ENCODE measurements at regions not wholly inside any gene's neighbourhood (a gene's known extent, or its start where the extent isn't known, plus 50 kb on each side); places are given as distances from the start of the nearest gene placed in this dataset.

- DNase-seq (ENCODE audit: low read depth) = no peak
Measured at GRCh38 chr21:15241997-15242736, 177.4 kb upstream of the NRIP1 start.

DNA sequence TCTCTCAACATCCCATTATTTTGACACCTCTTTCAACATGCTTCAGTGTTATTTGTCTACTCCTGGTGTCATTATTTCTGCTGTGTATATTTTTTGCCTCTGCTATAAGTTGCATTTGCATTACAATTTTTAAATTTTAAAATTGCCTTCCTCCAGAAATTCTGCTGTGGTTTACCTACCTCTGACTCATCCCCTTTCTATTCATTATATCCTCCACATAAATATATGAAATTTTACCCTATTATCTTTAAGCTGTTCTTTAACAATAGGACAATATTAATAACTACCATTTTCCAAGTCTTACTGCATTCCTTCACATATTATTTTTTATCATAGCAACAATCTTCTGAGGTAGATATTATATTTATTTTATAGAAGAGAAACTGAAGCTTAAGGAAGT, 178.1 kb upstream of the NRIP1 start:
- no peak for DNase-seq (ENCODE audit: low read depth)

GRCh38 chr21:15243406-15243805, 178.6 kb upstream of the NRIP1 start:
- no peak for DNase-seq (ENCODE audit: low read depth)

DNA sequence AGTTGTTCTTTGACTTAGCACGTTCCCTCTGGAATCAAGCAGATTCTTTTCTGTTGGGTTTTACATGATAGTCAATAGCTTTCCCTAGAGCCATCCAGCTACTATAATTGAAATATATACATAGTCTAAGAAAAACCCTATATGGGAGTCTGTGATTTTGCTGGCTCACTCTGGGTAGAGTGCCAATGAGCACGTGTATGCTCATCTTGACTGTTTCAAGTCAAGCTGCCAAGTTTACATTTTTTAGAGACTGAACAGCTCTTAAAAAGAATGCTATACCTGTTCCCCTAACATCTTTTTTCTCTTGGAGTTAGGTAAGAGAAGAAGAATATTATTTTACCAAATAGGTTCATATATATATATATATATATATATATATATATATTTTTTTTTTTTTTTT, 182.8 kb upstream of the NRIP1 start:
- DNase-seq (ENCODE audit: low read depth) = no peak

DNA sequence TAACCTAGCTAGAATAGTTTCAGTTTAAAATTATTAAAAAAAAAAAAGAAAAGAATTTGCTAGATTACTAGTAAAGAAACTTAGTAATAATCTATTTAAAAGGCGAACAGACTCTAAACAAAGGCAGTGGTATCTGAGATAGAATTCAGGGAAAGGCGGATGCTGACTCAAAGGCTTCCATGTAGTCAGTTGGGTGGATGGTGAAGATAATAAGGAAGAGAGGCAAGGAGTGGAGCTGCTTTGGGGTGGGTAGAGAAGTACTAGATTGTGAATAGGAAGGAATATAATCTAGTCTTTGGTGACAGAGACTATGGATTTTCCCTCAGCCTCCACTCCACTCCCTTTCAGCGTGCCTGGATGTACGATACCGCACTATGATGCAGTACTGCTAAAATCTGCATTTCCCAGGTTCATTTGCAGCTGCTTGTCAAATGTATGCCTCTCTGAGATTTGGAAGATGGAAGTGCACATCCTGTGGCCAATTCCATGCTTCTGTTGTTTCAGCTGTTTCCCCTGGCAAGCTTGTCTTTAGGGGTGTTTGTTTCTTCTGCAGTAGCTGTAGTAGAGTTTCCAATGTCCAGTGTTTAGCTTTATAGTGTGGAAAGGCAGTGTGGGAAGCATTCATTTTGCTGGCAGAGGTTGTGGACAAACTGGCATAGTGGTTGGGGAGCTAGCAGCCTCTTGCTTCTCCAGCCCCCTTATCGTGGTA, 184.6 kb upstream of the NRIP1 start:
- DNase-seq (ENCODE audit: low read depth) = no peak

DNA sequence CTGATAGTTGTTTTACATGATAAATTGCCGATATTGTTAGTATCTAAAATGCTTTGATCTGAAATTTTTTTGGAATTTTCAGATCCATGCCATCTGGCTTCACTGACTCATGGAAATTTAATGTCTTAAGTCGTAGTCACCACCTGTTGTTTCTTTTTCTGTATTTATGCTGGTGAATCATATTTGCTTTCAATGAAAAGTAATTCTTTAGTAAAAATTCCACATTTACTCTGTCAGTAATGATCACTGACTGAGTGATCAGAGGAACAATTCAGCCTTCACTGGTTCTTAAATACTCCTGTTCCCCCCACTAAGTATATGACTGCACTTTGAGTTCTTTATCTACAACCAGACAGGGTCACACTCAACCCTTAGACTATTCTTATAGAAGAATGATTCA, 185.6 kb upstream of the NRIP1 start:
- no peak for DNase-seq (ENCODE audit: low read depth)

DNA sequence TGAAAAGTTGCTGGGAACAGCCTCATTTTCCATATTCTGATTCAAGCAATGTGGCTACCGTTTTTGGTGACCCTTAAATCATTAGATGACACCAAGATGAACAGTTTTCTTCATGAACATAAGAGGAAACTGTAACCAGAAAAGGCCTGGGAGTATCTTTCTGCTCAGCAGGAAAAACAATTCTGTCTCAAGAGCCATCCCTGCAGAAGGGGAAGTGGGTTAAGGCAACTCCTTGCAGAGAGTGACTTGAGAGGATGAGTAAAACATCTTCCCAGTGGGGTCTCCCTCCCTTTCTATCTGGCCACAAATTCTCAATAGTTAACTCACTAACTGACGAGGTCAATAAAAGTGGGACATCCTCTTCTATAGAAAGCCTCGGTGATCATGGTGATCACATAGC, 187.6 kb upstream of the NRIP1 start:
- no peak for DNase-seq (ENCODE audit: low read depth)

DNA sequence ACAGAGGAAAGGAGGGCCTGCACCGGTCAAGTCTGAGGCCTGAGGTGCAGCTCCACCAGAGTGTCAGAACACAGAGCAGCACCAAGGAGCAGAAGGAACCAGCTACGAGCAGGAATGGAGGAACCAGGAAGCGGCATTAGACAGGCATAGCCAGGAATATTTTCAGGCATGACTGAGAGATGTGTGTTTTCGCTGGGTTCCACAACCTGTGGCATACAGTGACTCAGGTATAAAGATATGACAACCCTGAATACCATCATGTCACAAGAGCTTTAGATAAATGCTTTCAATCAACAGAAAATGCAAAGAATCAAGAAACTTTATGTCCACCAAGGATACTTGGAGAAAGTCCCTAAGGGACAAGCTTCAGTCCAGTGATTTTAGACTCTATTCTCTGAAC, 189.3 kb upstream of the NRIP1 start:
- no peak for DNase-seq (ENCODE audit: low read depth)

DNA sequence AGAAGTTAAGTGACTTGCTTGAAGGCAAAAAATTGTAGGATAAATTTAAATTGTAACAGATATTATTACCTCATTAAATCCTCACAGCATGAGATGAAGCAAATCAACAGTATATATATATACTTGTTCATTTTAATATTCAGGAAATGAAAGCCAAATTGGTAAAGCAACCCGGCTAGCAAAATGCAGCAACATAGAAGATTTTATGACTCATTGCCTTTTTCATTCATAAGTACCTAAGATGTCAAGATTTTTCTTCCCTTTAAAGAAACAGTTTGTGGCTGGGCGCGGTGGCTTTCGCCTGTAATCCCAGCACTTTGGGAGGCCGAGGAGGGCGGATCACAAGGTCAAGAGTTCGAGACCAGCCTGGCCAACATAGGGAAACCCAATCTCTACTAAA, 190.5 kb upstream of the NRIP1 start:
- no peak for DNase-seq (ENCODE audit: low read depth)

DNA sequence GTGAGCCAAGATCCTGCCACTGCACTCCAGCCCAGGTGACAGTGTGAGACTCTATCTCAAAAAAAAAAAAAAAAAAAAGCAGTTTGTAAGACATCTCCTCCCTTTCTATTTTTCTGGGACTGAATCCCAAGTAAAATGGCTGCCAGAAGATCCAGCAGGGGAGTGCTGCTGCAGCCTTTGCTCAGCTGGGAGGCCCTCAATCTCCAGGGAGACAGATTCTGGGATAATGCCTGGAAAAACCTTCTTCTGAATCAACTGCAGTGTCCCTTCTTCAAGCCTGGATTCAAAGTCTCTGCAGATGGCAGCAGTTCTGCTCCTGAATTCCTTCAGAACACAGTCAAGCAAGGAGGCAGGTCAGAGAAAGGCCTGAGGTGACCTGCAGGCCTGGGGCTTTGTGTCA, 191.0 kb upstream of the NRIP1 start:
- DNase-seq (ENCODE audit: low read depth) = no peak

DNA sequence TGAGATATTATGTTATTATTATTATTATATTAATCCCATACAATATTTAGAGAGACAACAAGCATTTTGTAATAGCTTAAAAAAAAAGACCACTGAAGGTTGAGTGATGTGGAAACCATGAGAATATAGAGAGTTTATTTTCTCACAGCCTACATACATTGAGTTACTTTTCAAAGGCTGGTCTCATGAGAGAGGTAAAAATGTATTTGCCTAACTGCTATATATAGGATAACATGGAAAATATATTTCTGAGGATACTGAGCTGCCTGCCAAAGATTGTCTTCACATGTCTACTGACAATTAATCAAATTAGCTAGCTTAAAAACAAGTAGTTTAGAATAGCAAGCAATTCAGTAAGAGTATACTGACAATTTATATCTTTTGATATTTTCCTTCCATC, 192.2 kb upstream of the NRIP1 start:
- DNase-seq (ENCODE audit: low read depth) = no peak

- DNase-seq (ENCODE audit: low read depth) = no peak
Measured at GRCh38 chr21:15257646-15258045, 192.8 kb upstream of the NRIP1 start.

- no peak for DNase-seq (ENCODE audit: low read depth)
Measured at GRCh38 chr21:15259824-15260223, 195.0 kb upstream of the NRIP1 start.

DNA sequence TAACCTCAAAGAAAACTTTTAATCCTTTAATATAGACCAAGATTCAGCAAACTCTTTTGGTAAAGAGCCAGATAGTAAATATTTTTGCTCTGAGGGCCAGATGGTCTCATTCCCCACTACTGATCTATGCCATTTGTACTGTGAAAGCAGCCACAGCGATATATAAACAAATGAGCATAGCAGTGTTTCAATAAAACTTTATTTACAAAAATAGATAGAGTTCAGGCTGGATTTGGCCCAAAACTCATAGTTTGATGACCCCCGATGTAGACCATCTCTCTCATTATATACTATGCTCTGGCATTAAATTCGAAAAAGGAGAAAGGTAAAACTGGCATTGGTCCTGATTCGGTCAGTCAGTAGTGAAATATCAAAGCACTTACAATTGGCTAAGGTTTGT, 195.8 kb upstream of the NRIP1 start:
- DNase-seq (ENCODE audit: low read depth) = no peak

DNA sequence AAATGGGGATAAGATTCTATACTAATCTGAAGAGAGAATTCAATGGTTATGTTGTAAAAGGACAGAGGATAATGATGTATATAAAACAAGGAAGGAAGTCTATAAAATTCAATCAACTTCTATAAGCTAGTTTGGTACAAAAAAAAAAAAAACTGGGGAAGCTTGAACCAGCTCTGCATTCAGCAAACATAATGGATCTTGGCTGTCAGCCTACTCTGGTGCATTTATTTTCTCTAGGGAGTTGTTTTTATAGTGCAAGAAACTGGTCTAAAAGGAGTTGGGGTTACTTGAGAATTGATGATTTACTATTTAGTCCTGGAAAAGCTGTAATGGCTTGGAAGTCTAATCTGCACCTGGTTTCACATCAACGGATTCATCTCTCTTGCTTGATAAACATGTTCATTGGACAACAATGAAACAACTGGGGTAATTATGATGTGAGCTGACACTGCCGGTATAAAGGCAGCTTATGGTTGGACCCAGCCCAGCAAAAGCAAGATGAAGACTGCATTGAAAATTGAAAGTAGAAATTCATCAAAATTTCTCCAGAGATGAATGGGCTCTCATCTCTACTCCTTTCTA, 199.4 kb upstream of the NRIP1 start:
- DNase-seq (ENCODE audit: low read depth) = no peak

DNA sequence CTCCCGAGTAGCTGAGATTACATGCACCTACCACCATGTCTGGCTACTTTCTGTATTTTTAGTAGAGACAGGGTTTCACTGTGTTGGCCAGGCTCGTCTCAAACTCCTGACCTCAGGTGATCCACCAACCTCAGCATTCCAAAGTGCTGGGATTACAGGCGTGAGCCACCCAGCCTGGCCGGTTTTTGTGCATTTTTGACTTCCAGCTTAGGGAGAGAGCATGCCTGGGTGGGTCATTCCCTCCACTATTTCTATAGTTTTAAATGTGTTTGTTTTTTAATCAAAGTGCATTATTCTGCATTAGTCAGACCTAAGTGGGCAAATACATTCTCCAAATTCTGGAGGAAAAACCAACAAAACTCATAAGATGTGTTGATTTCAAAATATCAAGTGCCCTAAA, 207.4 kb upstream of the NRIP1 start:
- DNase-seq (ENCODE audit: low read depth) = no peak

DNA sequence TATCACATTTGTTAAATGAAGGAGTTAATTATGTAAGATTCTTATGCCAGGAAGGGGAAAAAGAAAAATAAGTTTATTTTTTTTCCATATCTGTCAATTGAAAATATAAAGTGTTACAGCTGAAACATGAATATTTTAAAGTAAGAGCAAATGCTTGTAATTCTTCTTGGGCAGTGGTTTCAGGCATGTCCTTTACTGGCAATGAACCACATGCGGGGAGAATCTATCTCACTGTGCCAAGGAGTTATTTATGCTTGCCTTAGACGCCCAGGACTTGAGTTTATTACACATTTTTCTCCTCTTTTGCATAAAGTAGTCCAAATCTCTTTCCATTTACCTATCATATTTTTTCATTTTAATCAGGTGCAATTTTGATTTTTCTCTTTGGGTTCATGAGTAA, 207.8 kb upstream of the NRIP1 start:
- no peak for DNase-seq (ENCODE audit: low read depth)

- no peak for DNase-seq (ENCODE audit: low read depth)
Measured at GRCh38 chr21:15273244-15273643, 208.4 kb upstream of the NRIP1 start.

GRCh38 chr21:15274701-15275485, 210.1 kb upstream of the NRIP1 start:
- DNase-seq (ENCODE audit: low read depth) = no peak

- no peak for DNase-seq (ENCODE audit: low read depth)
Measured at GRCh38 chr21:15275615-15276235, 210.9 kb upstream of the NRIP1 start.

- DNase-seq (ENCODE audit: low read depth) = no peak
Measured at GRCh38 chr21:15276243-15276642, 211.4 kb upstream of the NRIP1 start.

DNA sequence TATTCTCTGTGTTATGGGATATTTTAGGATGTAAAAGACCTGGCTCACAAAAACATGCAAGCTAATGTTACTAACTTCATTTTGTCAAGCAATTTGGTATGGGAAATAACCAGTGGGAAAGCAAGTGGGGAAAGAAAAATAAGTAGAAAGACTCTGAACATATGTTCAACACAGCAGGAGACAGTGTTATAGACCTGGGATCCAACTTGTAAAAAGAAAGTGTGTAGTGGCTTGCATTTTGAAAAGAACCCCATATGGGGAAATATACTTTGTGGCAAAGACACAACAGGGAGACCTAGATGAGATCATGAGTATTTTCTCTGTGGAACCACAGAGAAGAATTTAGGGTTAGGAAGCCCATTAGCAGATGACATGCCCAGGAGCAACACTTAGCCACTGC, 212.7 kb upstream of the NRIP1 start:
- no peak for DNase-seq (ENCODE audit: low read depth)
